ENCODE measurements at regions not wholly inside any gene's neighbourhood (a gene's known extent, or its start where the extent isn't known, plus 50 kb on each side); places are given as distances from the start of the nearest gene placed in this dataset.

GRCh38 chr2:88857274-88857741 is 165.8 kb downstream of the RPIA start:
- no TSS peak for BruUV-seq (replicated peaks)
- no peak overlapping the region for H2AFZ ChIP-seq (ENCODE audit: low read length)
- peak overlapping the region; percentile 100 for H3K27ac ChIP-seq (ENCODE audit: low read depth, low read length, poor library complexity, severe bottlenecking)
- H3K4me1 ChIP-seq (ENCODE audit: insufficient read depth, low read length, poor library complexity, severe bottlenecking): peaks cover 57% of the 10 kb centered on the region
- peaks cover 4% of the 10 kb centered on the region; the same call in 1 of the 2 replicates for H4K20me1 ChIP-seq (ENCODE audit: insufficient read depth, low read length)
- CTCF ChIA-PET (ENCODE audit: unreplicated experiment): interaction anchor here (3.4 kb wide), 1 partner anchor 26 kb away, joined by 17 read pairs; no protein-coding TSS in a partner anchor
- peak overlapping the region; percentile 100 for H3K4me3 ChIP-seq (ENCODE audit: low read depth, low read length, poor library complexity, severe bottlenecking)
- intact Hi-C loops (cut with micrococcal nuclease; ENCODE audit: unreplicated experiment): no loop called here
- POLR2A ChIA-PET: interaction anchor here (1.1 to 27.8 kb wide), 5 partner anchors 17 to 118 kb away, joined by 3 to 2147 read pairs (median 232); no protein-coding TSS in a partner anchor
- peaks cover 60% of the 10 kb centered on the region for H3K79me2 ChIP-seq (ENCODE audit: insufficient read depth, low read depth, low read length)
- TF ChIP-seq CTCF (conservative IDR thresholded peaks at IDR 0.05; ENCODE audit: low read length): no peak
- no peak for TF ChIP-seq EZH2phosphoT487 (IDR thresholded peaks at IDR 0.05; ENCODE audit: borderline replicate concordance, low read depth, low read length)
- no peaks in the 10 kb centered on the region for H3K9me2 ChIP-seq (ENCODE audit: insufficient read depth, low read length)
- H3K4me2 ChIP-seq (ENCODE audit: low read length): peak overlapping the region; percentile 77
- peaks cover 56% of the 10 kb centered on the region for H3K36me3 ChIP-seq (ENCODE audit: insufficient read depth, low read length)
- DNase-seq (ENCODE audit: low spot score): peak; percentile 79
- H3K9me3 ChIP-seq (ENCODE audit: low read length): no peaks in the 10 kb centered on the region

- Histone ChIP-seq H3K4me2 (ENCODE audit: low read length) (peak overlapping the region; percentile 77), H3K36me3 (ENCODE audit: insufficient read depth, low read length) (peaks cover 56% of the 10 kb centered on the region), H3K4me1 (ENCODE audit: insufficient read depth, low read length, poor library complexity, severe bottlenecking) (peaks cover 54% of the 10 kb centered on the region), H4K20me1 (ENCODE audit: insufficient read depth, low read length) (peaks cover 4% of the 10 kb centered on the region; the same call in 1 of the 2 replicates), H3K27ac (ENCODE audit: low read depth, low read length, poor library complexity, severe bottlenecking) (peak overlapping the region; percentile 100), H2AFZ (ENCODE audit: low read length) (no peak overlapping the region), H3K9me3 (ENCODE audit: low read length) (no peaks in the 10 kb centered on the region), H3K9me2 (ENCODE audit: insufficient read depth, low read length) (no peaks in the 10 kb centered on the region), H3K4me3 (ENCODE audit: low read depth, low read length, poor library complexity, severe bottlenecking) (peak overlapping the region; percentile 100), H3K79me2 (ENCODE audit: insufficient read depth, low read depth, low read length) (peaks cover 60% of the 10 kb centered on the region)
- intact Hi-C loops (cut with micrococcal nuclease; ENCODE audit: unreplicated experiment): loop anchor here (1.0 kb wide), 1 partner anchor 13 kb away; no protein-coding TSS in a partner anchor
- no peak for TF ChIP-seq CTCF (conservative IDR thresholded peaks at IDR 0.05; ENCODE audit: low read length)
- TF ChIP-seq EZH2phosphoT487 (IDR thresholded peaks at IDR 0.05; ENCODE audit: borderline replicate concordance, low read depth, low read length): no peak
- POLR2A ChIA-PET: interaction anchor here (1.0 to 27.8 kb wide), 6 partner anchors 17 to 295 kb away, joined by 3 to 2147 read pairs (median 122); no protein-coding TSS in a partner anchor
- DNase-seq (ENCODE audit: low spot score): peak; percentile 95
- CTCF ChIA-PET (ENCODE audit: unreplicated experiment): no interaction called here
- no TSS peak for BruUV-seq (replicated peaks)
These were observed 166.5 kb downstream of the RPIA start for GRCh38 chr2:88857951-88858411.

- no TSS peak for BruUV-seq (replicated peaks)
- H4K20me1 ChIP-seq (ENCODE audit: insufficient read depth, low read length): peaks cover 4% of the 10 kb centered on the region; the same call in 1 of the 2 replicates
- H2AFZ ChIP-seq (ENCODE audit: low read length): no peak overlapping the region
- H3K79me2 ChIP-seq (ENCODE audit: insufficient read depth, low read depth, low read length): peaks cover 63% of the 10 kb centered on the region
- H3K4me1 ChIP-seq (ENCODE audit: insufficient read depth, low read length, poor library complexity, severe bottlenecking): peaks cover 39% of the 10 kb centered on the region
- intact Hi-C loops (cut with micrococcal nuclease; ENCODE audit: unreplicated experiment): no loop called here
- peaks cover 63% of the 10 kb centered on the region for H3K36me3 ChIP-seq (ENCODE audit: insufficient read depth, low read length)
- no peaks in the 10 kb centered on the region for H3K9me2 ChIP-seq (ENCODE audit: insufficient read depth, low read length)
- peak overlapping the region; percentile 100 for H3K27ac ChIP-seq (ENCODE audit: low read depth, low read length, poor library complexity, severe bottlenecking)
- ChIA-PET CTCF (ENCODE audit: unreplicated experiment) (interaction anchor here (1.0 kb wide), 1 partner anchor 28 kb away, joined by 3 read pairs; no protein-coding TSS in a partner anchor), POLR2A (interaction anchor here (0.6 to 27.8 kb wide), 12 partner anchors 19 to 804 kb away, joined by 3 to 2147 read pairs (median 6); no protein-coding TSS in a partner anchor)
- H3K4me3 ChIP-seq (ENCODE audit: low read depth, low read length, poor library complexity, severe bottlenecking): peak overlapping the region; percentile 100
- TF ChIP-seq EZH2phosphoT487 (IDR thresholded peaks at IDR 0.05; ENCODE audit: borderline replicate concordance, low read depth, low read length): no peak
- peak; percentile 22; the same call in 1 of the 2 replicates for TF ChIP-seq CTCF (conservative IDR thresholded peaks at IDR 0.05; ENCODE audit: low read length)
- no peaks in the 10 kb centered on the region for H3K9me3 ChIP-seq (ENCODE audit: low read length)
- H3K4me2 ChIP-seq (ENCODE audit: low read length): peak overlapping the region; percentile 77
- DNase-seq (ENCODE audit: low spot score): peak; percentile 86
These were observed 168.0 kb downstream of the RPIA start for GRCh38 chr2:88859461-88859860.

All from OCI-LY7 (cell line).